SH-SY5Y (cell line): ENCODE measurements at regions not wholly inside any gene's neighbourhood (a gene's known extent, or its start where the extent isn't known, plus 50 kb on each side); places are given as distances from the start of the nearest gene placed in this dataset.

Source experiments
- GATA2 ChIP-seq: IDR thresholded peaks from 2 replicates; pipeline ENCODE4 v1.6.1; 2011; ENCODE audit warnings: mild to moderate bottlenecking, low read depth, low read length
- GATA3 ChIP-seq: IDR thresholded peaks from 2 replicates; pipeline ENCODE4 v1.6.1; 2011; ENCODE audit warnings: low read depth, mild to moderate bottlenecking, low read length, moderate library complexity

DNA sequence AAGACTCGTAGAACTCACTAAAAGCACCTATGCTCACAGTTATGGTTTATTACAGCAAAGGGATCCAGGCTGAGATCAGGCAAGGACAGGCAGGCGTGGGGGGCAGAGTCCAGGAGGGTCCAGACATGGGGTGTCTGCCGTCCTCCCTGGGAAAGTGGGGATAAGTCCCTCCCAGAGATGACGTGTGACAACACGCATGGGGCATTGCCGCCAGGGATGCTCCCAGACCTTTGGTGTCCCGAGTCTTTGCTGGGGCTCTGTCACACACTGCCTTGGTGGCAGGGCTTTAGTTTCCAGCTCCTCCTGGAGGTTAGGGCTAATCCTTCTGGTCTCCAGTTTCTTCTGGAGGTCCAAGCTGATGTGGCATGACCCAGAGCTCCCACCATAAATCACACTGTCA is 226.7 kb downstream of the CTTN start:
- no peak for TF ChIP-seq GATA2
- TF ChIP-seq GATA3: no peak
